ENCODE measurements at regions not wholly inside any gene's neighbourhood (a gene's known extent, or its start where the extent isn't known, plus 50 kb on each side); places are given as distances from the start of the nearest gene placed in this dataset.

- no peaks in the 10 kb centered on the region for H3K9me3 ChIP-seq (ENCODE audit: control insufficient read depth, insufficient read depth, low read length)
- H3K4me1 ChIP-seq (ENCODE audit: insufficient read depth, low read length), result no peaks in the 10 kb centered on the region
- H3K9ac ChIP-seq (ENCODE audit: low read depth, low read length), result no peak overlapping the region
- H3K36me3 ChIP-seq (ENCODE audit: insufficient read depth, low read length), result no peaks in the 10 kb centered on the region
These were observed 359.1 kb downstream of the TTLL7 start for GRCh38 chr1:83639785-83640184.

- H3K36me3 ChIP-seq (ENCODE audit: insufficient read depth, low read length), result no peaks in the 10 kb centered on the region
- H3K9ac ChIP-seq (ENCODE audit: low read depth, low read length), result no peak overlapping the region
These were observed 361.3 kb downstream of the TTLL7 start for GRCh38 chr1:83637586-83637985.

GRCh38 chr1:83637009-83637408 lies 361.9 kb downstream of the TTLL7 start:
- Histone ChIP-seq H3K9ac (ENCODE audit: low read depth, low read length) (no peak overlapping the region), H3K36me3 (ENCODE audit: insufficient read depth, low read length) (no peaks in the 10 kb centered on the region), H3K9me3 (ENCODE audit: control insufficient read depth, insufficient read depth, low read length) (no peaks in the 10 kb centered on the region), H3K4me1 (ENCODE audit: insufficient read depth, low read length) (no peaks in the 10 kb centered on the region)

More at GRCh38 chr1:83637586-83637985, 361.3 kb downstream of the TTLL7 start:
- Histone ChIP-seq H3K4me1 (ENCODE audit: insufficient read depth, low read length) (no peaks in the 10 kb centered on the region), H3K9me3 (ENCODE audit: control insufficient read depth, insufficient read depth, low read length) (no peaks in the 10 kb centered on the region)

GRCh38 chr1:83632906-83633305 lies 366.0 kb downstream of the TTLL7 start:
- H3K9me3 ChIP-seq (ENCODE audit: control insufficient read depth, insufficient read depth, low read length), result no peaks in the 10 kb centered on the region
- H3K4me1 ChIP-seq (ENCODE audit: insufficient read depth, low read length), result no peaks in the 10 kb centered on the region
- no peak overlapping the region for H3K9ac ChIP-seq (ENCODE audit: low read depth, low read length)
- H3K36me3 ChIP-seq (ENCODE audit: insufficient read depth, low read length), result no peaks in the 10 kb centered on the region

- no peaks in the 10 kb centered on the region for H3K4me1 ChIP-seq (ENCODE audit: insufficient read depth, low read length)
- H3K36me3 ChIP-seq (ENCODE audit: insufficient read depth, low read length), result no peaks in the 10 kb centered on the region
- H3K9me3 ChIP-seq (ENCODE audit: control insufficient read depth, insufficient read depth, low read length), result no peaks in the 10 kb centered on the region
- no peak overlapping the region for H3K9ac ChIP-seq (ENCODE audit: low read depth, low read length)
These were observed 367.1 kb downstream of the TTLL7 start for GRCh38 chr1:83631851-83632250.

- no peaks in the 10 kb centered on the region for H3K4me1 ChIP-seq (ENCODE audit: insufficient read depth, low read length)
- no peak overlapping the region for H3K9ac ChIP-seq (ENCODE audit: low read depth, low read length)
- no peaks in the 10 kb centered on the region for H3K9me3 ChIP-seq (ENCODE audit: control insufficient read depth, insufficient read depth, low read length)
- no peaks in the 10 kb centered on the region for H3K36me3 ChIP-seq (ENCODE audit: insufficient read depth, low read length)
These were observed 371.9 kb downstream of the TTLL7 start for GRCh38 chr1:83627045-83627444.

GRCh38 chr1:83626603-83627002 lies 372.3 kb downstream of the TTLL7 start:
- Histone ChIP-seq H3K4me1 (ENCODE audit: insufficient read depth, low read length) (no peaks in the 10 kb centered on the region), H3K9me3 (ENCODE audit: control insufficient read depth, insufficient read depth, low read length) (no peaks in the 10 kb centered on the region), H3K36me3 (ENCODE audit: insufficient read depth, low read length) (no peaks in the 10 kb centered on the region), H3K9ac (ENCODE audit: low read depth, low read length) (no peak overlapping the region)

GRCh38 chr1:83625646-83626045 lies 373.3 kb downstream of the TTLL7 start:
- no peaks in the 10 kb centered on the region for H3K9me3 ChIP-seq (ENCODE audit: control insufficient read depth, insufficient read depth, low read length)
- H3K4me1 ChIP-seq (ENCODE audit: insufficient read depth, low read length), result no peaks in the 10 kb centered on the region
- H3K36me3 ChIP-seq (ENCODE audit: insufficient read depth, low read length), result no peaks in the 10 kb centered on the region
- no peak overlapping the region for H3K9ac ChIP-seq (ENCODE audit: low read depth, low read length)

- no peaks in the 10 kb centered on the region for H3K9me3 ChIP-seq (ENCODE audit: control insufficient read depth, insufficient read depth, low read length)
- no peaks in the 10 kb centered on the region for H3K36me3 ChIP-seq (ENCODE audit: insufficient read depth, low read length)
- no peak overlapping the region for H3K9ac ChIP-seq (ENCODE audit: low read depth, low read length)
- peaks cover 22% of the 10 kb centered on the region for H3K4me1 ChIP-seq (ENCODE audit: insufficient read depth, low read length)
These were observed 378.9 kb downstream of the TTLL7 start for GRCh38 chr1:83620016-83620415.

- Histone ChIP-seq H3K36me3 (ENCODE audit: insufficient read depth, low read length) (no peaks in the 10 kb centered on the region), H3K4me1 (ENCODE audit: insufficient read depth, low read length) (peaks cover 22% of the 10 kb centered on the region), H3K9ac (ENCODE audit: low read depth, low read length) (no peak overlapping the region), H3K9me3 (ENCODE audit: control insufficient read depth, insufficient read depth, low read length) (no peaks in the 10 kb centered on the region)
These were observed 379.6 kb downstream of the TTLL7 start for GRCh38 chr1:83619170-83619896.

- Histone ChIP-seq H3K9ac (ENCODE audit: low read depth, low read length) (no peak overlapping the region), H3K4me1 (ENCODE audit: insufficient read depth, low read length) (peaks cover 22% of the 10 kb centered on the region), H3K36me3 (ENCODE audit: insufficient read depth, low read length) (no peaks in the 10 kb centered on the region)
These were observed 381.0 kb downstream of the TTLL7 start for GRCh38 chr1:83617883-83618282.

GRCh38 chr1:83615370-83615769 lies 383.6 kb downstream of the TTLL7 start:
- Histone ChIP-seq H3K4me1 (ENCODE audit: insufficient read depth, low read length) (peaks cover 22% of the 10 kb centered on the region), H3K9ac (ENCODE audit: low read depth, low read length) (no peak overlapping the region), H3K9me3 (ENCODE audit: control insufficient read depth, insufficient read depth, low read length) (no peaks in the 10 kb centered on the region), H3K36me3 (ENCODE audit: insufficient read depth, low read length) (no peaks in the 10 kb centered on the region)

More at GRCh38 chr1:83617883-83618282, 381.0 kb downstream of the TTLL7 start:
- H3K9me3 ChIP-seq (ENCODE audit: control insufficient read depth, insufficient read depth, low read length), result no peaks in the 10 kb centered on the region

GRCh38 chr1:83606416-83606955 lies 392.4 kb downstream of the TTLL7 start:
- no peak overlapping the region for H3K9ac ChIP-seq (ENCODE audit: low read depth, low read length)
- peaks cover 7% of the 10 kb centered on the region; the same call in 1 of the 2 replicates for H3K9me3 ChIP-seq (ENCODE audit: control insufficient read depth, insufficient read depth, low read length)
- H3K36me3 ChIP-seq (ENCODE audit: insufficient read depth, low read length), result no peaks in the 10 kb centered on the region
- no peaks in the 10 kb centered on the region for H3K4me1 ChIP-seq (ENCODE audit: insufficient read depth, low read length)

GRCh38 chr1:83596331-83596730 lies 402.6 kb downstream of the TTLL7 start:
- H3K9ac ChIP-seq (ENCODE audit: low read depth, low read length), result no peak overlapping the region
- H3K9me3 ChIP-seq (ENCODE audit: control insufficient read depth, insufficient read depth, low read length), result peaks cover 7% of the 10 kb centered on the region; the same call in 1 of the 2 replicates
- H3K36me3 ChIP-seq (ENCODE audit: insufficient read depth, low read length), result no peaks in the 10 kb centered on the region
- peaks cover 6% of the 10 kb centered on the region; the same call in 1 of the 2 replicates for H3K4me1 ChIP-seq (ENCODE audit: insufficient read depth, low read length)

GRCh38 chr1:83593073-83593472 lies 405.9 kb downstream of the TTLL7 start:
- no peak overlapping the region for H3K9ac ChIP-seq (ENCODE audit: low read depth, low read length)
- H3K4me1 ChIP-seq (ENCODE audit: insufficient read depth, low read length), result peaks cover 6% of the 10 kb centered on the region; the same call in 1 of the 2 replicates
- no peaks in the 10 kb centered on the region for H3K36me3 ChIP-seq (ENCODE audit: insufficient read depth, low read length)
- H3K9me3 ChIP-seq (ENCODE audit: control insufficient read depth, insufficient read depth, low read length), result no peaks in the 10 kb centered on the region

All from ES-I3 (cell line).